ENCODE measurements at regions not wholly inside any gene's neighbourhood (a gene's known extent, or its start where the extent isn't known, plus 50 kb on each side); places are given as distances from the start of the nearest gene placed in this dataset.

DNA sequence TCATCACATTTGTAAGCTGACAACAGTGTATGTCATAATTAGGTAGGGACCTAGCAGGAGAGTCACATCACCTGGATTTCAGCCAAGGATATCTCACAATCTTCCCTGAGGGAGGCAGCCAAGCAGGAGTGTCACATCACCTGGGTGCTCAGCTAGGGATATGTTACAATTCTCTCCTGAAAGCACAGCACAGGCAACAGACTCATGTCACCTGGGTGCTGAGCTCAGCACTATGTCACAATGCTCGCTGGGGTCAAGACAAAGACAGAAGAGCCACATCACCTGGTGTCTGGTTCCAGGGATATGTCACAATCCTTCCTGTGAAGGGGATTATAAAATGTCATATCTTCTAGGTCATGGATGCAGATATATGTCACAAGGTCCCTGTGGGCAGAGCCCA is 123.7 kb downstream of the ZNF675 start:
- Histone ChIP-seq H3K4me1 (no peaks in the 10 kb centered on the region), H3K27me3 (replicated peaks; ENCODE audit: control insufficient read depth, insufficient read depth, low read length) (no peaks in the 10 kb centered on the region), H3K4me3 (ENCODE audit: low read depth, low read length) (no peak overlapping the region), H3K9me3 (no peaks in the 10 kb centered on the region), H3K36me3 (ENCODE audit: control insufficient read depth, insufficient read depth, low read length) (no peaks in the 10 kb centered on the region)
- TF ChIP-seq, protein P1, sequence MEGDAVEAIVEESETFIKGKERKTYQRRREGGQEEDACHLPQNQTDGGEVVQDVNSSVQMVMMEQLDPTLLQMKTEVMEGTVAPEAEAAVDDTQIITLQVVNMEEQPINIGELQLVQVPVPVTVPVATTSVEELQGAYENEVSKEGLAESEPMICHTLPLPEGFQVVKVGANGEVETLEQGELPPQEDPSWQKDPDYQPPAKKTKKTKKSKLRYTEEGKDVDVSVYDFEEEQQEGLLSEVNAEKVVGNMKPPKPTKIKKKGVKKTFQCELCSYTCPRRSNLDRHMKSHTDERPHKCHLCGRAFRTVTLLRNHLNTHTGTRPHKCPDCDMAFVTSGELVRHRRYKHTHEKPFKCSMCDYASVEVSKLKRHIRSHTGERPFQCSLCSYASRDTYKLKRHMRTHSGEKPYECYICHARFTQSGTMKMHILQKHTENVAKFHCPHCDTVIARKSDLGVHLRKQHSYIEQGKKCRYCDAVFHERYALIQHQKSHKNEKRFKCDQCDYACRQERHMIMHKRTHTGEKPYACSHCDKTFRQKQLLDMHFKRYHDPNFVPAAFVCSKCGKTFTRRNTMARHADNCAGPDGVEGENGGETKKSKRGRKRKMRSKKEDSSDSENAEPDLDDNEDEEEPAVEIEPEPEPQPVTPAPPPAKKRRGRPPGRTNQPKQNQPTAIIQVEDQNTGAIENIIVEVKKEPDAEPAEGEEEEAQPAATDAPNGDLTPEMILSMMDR (IDR thresholded peaks at IDR 0.05; ENCODE audit: insufficient read depth in 1 of 2, low read depth in 1 of 2, low read length in 1 of 2, severe bottlenecking in 1 of 2, unreplicated experiment in 1 of 2) = no peak
- Mint-ChIP-seq H3K4me3 (ENCODE audit: unreplicated experiment) (no peak overlapping the region), H3K27me3 (ENCODE audit: insufficient read depth, unreplicated experiment) (no peaks in the 10 kb centered on the region), H3K36me3 (ENCODE audit: insufficient read depth, unreplicated experiment) (no peaks in the 10 kb centered on the region), H3K9me3 (ENCODE audit: unreplicated experiment) (peaks cover 32% of the 10 kb centered on the region), H3K4me1 (ENCODE audit: low read depth, unreplicated experiment) (no peaks in the 10 kb centered on the region), H3K27ac (ENCODE audit: unreplicated experiment) (no peak overlapping the region)
- ChIA-PET CTCF (no interaction called here), POLR2A (no interaction called here)
- no TSS peak for BruUV-seq (replicated peaks)
- no peak for DNase-seq
- intact Hi-C loops (cut with micrococcal nuclease; ENCODE audit: unreplicated experiment) = no loop called here

DNA sequence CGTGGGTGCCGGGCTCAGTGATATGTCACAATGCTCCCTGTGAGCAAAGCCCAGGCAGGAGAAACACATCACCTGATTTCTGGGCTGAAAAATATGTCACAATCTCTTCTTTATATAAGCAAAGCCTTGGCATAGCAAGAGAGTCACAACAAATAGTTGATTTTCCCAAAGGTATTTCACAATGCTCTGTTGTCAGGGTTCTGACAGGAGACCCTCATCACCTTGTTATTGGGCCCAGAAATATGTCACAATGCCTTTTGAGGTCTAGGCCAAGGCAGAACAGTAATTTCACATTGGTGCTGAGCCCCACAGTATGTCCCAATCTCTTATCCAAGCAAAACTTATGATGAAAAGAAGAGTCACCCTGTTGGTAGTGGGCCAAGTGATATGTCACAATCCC is 125.7 kb downstream of the ZNF675 start:
- POLR2A ChIA-PET = no interaction called here
- no peaks in the 10 kb centered on the region for H3K36me3 ChIP-seq (ENCODE audit: control insufficient read depth, insufficient read depth, low read length)
- no peaks in the 10 kb centered on the region for H3K9me3 ChIP-seq
- DNase-seq = no peak
- H3K27me3 ChIP-seq (replicated peaks; ENCODE audit: control insufficient read depth, insufficient read depth, low read length) = no peaks in the 10 kb centered on the region
- TF ChIP-seq, protein P1 (IDR thresholded peaks at IDR 0.05; ENCODE audit: insufficient read depth in 1 of 2, low read depth in 1 of 2, low read length in 1 of 2, severe bottlenecking in 1 of 2, unreplicated experiment in 1 of 2) = no peak
- peaks cover 39% of the 10 kb centered on the region for H3K9me3 Mint-ChIP-seq (ENCODE audit: unreplicated experiment)
- no peak overlapping the region for H3K4me3 ChIP-seq (ENCODE audit: low read depth, low read length)
- H3K4me1 Mint-ChIP-seq (ENCODE audit: low read depth, unreplicated experiment) = no peaks in the 10 kb centered on the region
- no peaks in the 10 kb centered on the region for H3K4me1 ChIP-seq
- CTCF ChIA-PET = no interaction called here
- no peak overlapping the region for H3K27ac Mint-ChIP-seq (ENCODE audit: unreplicated experiment)
- H3K36me3 Mint-ChIP-seq (ENCODE audit: insufficient read depth, unreplicated experiment) = no peaks in the 10 kb centered on the region
- intact Hi-C loops (cut with micrococcal nuclease; ENCODE audit: unreplicated experiment) = no loop called here
- no peaks in the 10 kb centered on the region for H3K27me3 Mint-ChIP-seq (ENCODE audit: insufficient read depth, unreplicated experiment)
- H3K4me3 Mint-ChIP-seq (ENCODE audit: unreplicated experiment) = no peak overlapping the region
- no TSS peak for BruUV-seq (replicated peaks)

GRCh38 chr19:23560051-23560450 is 127.0 kb downstream of the ZNF675 start:
- ChIA-PET CTCF (no interaction called here), POLR2A (no interaction called here)
- no peak for DNase-seq
- intact Hi-C loops (cut with micrococcal nuclease; ENCODE audit: unreplicated experiment) = no loop called here
- H3K27me3 ChIP-seq (replicated peaks; ENCODE audit: control insufficient read depth, insufficient read depth, low read length) = no peaks in the 10 kb centered on the region
- H3K4me3 ChIP-seq (ENCODE audit: low read depth, low read length) = no peak overlapping the region
- H3K9me3 ChIP-seq = no peaks in the 10 kb centered on the region
- no peaks in the 10 kb centered on the region for H3K27me3 Mint-ChIP-seq (ENCODE audit: insufficient read depth, unreplicated experiment)
- TF ChIP-seq, protein P1 (IDR thresholded peaks at IDR 0.05; ENCODE audit: insufficient read depth in 1 of 2, low read depth in 1 of 2, low read length in 1 of 2, severe bottlenecking in 1 of 2, unreplicated experiment in 1 of 2) = no peak
- H3K27ac Mint-ChIP-seq (ENCODE audit: unreplicated experiment) = no peak overlapping the region
- no peaks in the 10 kb centered on the region for H3K36me3 Mint-ChIP-seq (ENCODE audit: insufficient read depth, unreplicated experiment)
- no peaks in the 10 kb centered on the region for H3K4me1 Mint-ChIP-seq (ENCODE audit: low read depth, unreplicated experiment)
- no TSS peak for BruUV-seq (replicated peaks)
- no peaks in the 10 kb centered on the region for H3K36me3 ChIP-seq (ENCODE audit: control insufficient read depth, insufficient read depth, low read length)
- peaks cover 36% of the 10 kb centered on the region for H3K9me3 Mint-ChIP-seq (ENCODE audit: unreplicated experiment)
- H3K4me3 Mint-ChIP-seq (ENCODE audit: unreplicated experiment) = no peak overlapping the region
- no peaks in the 10 kb centered on the region for H3K4me1 ChIP-seq

Data from Caco-2 (cell line).